H1 (cell line): ENCODE measurements at regions not wholly inside any gene's neighbourhood (a gene's known extent, or its start where the extent isn't known, plus 50 kb on each side); places are given as distances from the start of the nearest gene placed in this dataset.

Source experiments
- CTCF ChIA-PET: fragments of 300-600 bp; sonication (Branson Sonifier 250); formaldehyde crosslinking; loops from one replicate; lab custom pipeline; 2021; ENCODE audit not compliant: partially characterized antibody; lab: Charles Lee
- POLR2A ChIA-PET: fragments of 300-600 bp; sonication (Branson Sonifier 250); formaldehyde crosslinking; loops from one replicate; lab custom pipeline; 2021; ENCODE audit warnings: inconsistent platforms; ENCODE audit not compliant: partially characterized antibody; lab: Charles Lee
- DNase-seq, 2 experiments: peaks; one replicate each; pipeline versions ENCODE4 v3.0.0 to v3.0.0-alpha.2; 2010 to 2022; ENCODE audit warnings: low spot score in 2 of 2, low read depth in 1 of 2, mixed read lengths in 1 of 2
- FAIRE-seq: peaks from 2 replicates; lab custom pipeline; 2011; peaks lifted over from hg19 to GRCh38; lab: Jason Lieb, UNC
- H2AFZ ChIP-seq: 2 replicates; pipeline ENCODE4 v1.8.1; 2012; ENCODE audit warnings: low read length, inconsistent platforms
- H2AK5ac ChIP-seq: 2 replicates; pipeline ENCODE4 v1.6.1; 2013; ENCODE audit warnings: low read depth, low read length
- H2BK120ac ChIP-seq: replicated peaks from 2 replicates; pipeline ENCODE3; 2013; ENCODE audit warnings: low read depth, low read length, inconsistent platforms
- H2BK12ac ChIP-seq: 2 replicates; pipeline ENCODE4 v1.6.1; 2013; ENCODE audit warnings: low read depth, low read length
- H2BK15ac ChIP-seq: 2 replicates; pipeline ENCODE4 v1.6.1; 2013; ENCODE audit warnings: low read length
- H2BK20ac ChIP-seq: 2 replicates; pipeline ENCODE4 v1.6.1; 2013; ENCODE audit warnings: low read length
- H2BK5ac ChIP-seq: 2 replicates; pipeline ENCODE4 v1.6.1; 2013; ENCODE audit warnings: low read depth, low read length
- H3K14ac ChIP-seq: 2 replicates; pipeline ENCODE4 v1.6.1; 2013; ENCODE audit warnings: inconsistent platforms; ENCODE audit not compliant: insufficient read length
- H3K18ac ChIP-seq: 2 replicates; pipeline ENCODE4 v1.6.1; 2013; ENCODE audit warnings: low read length; ENCODE audit errors: extremely low read depth
- H3K23ac ChIP-seq: 2 replicates; pipeline ENCODE4 v1.6.1; 2013; ENCODE audit warnings: inconsistent platforms; ENCODE audit not compliant: insufficient read length
- H3K23me2 ChIP-seq: 2 replicates; pipeline ENCODE4 v1.6.1; 2013; ENCODE audit warnings: low read depth, low read length
- H3K27ac ChIP-seq: 2 replicates; pipeline ENCODE4 v1.6.1; 2011; ENCODE audit warnings: low read depth, low read length, inconsistent platforms
- H3K27me3 ChIP-seq, 4 experiments: replicated peaks in 1 of 4; 1 replicate in 1 of 4; 2 replicates in 3 of 4; pipeline versions ENCODE4 v1.6.1 to v1.8.1; 2011 to 2013; ENCODE audit warnings: low read length in 3 of 4, mild to moderate bottlenecking in 3 of 4, inconsistent platforms in 2 of 4, mixed read lengths in 2 of 4, moderate library complexity in 1 of 4; ENCODE audit not compliant: control insufficient read depth in 3 of 4, insufficient read depth in 3 of 4; ENCODE audit errors: extremely low read depth in 1 of 4
- H3K36me3 ChIP-seq, 4 experiments: 2 replicates each; pipeline versions ENCODE4 v1.6.1 to v1.8.1; 2011 to 2013; ENCODE audit warnings: mild to moderate bottlenecking in 4 of 4, low read length in 3 of 4, moderate library complexity in 2 of 4, control low read depth in 1 of 4, inconsistent platforms in 1 of 4; ENCODE audit not compliant: insufficient read depth in 4 of 4, control insufficient read depth in 2 of 4
- H3K4ac ChIP-seq: replicated peaks from 2 replicates; pipeline ENCODE3; 2013; ENCODE audit warnings: low read length, low read depth, mixed read lengths, inconsistent platforms; ENCODE audit not compliant: insufficient read length
- H3K4me1 ChIP-seq, 4 experiments: replicated peaks in 1 of 4; 1 replicate in 1 of 4; 2 replicates in 3 of 4; pipeline versions ENCODE4 v1.6.1 to v1.8.1; 2011 to 2013; ENCODE audit warnings: low read length in 3 of 4, inconsistent platforms in 2 of 4, mixed read lengths in 1 of 4; ENCODE audit not compliant: insufficient read depth in 4 of 4, control insufficient read depth in 3 of 4
- H3K4me2 ChIP-seq, 2 experiments: 2 replicates each; pipeline versions ENCODE4 v1.6.1 to v1.8.1; 2011 to 2013; ENCODE audit warnings: low read depth in 2 of 2, low read length in 2 of 2, control low read depth in 1 of 2, inconsistent platforms in 1 of 2, mild to moderate bottlenecking in 1 of 2; ENCODE audit not compliant: insufficient read depth in 1 of 2
- H3K4me3 ChIP-seq, 4 experiments: fragments of 200-600, 300-600 bp in 1 of 4; sonication (generic), shearing (Covaris generic), sonication (Bioruptor Twin) in 1 of 4; 2 replicates each; pipeline versions ENCODE4 v1.5.1 to v1.8.1; 2011 to 2016; ENCODE audit warnings: low read length in 4 of 4, low read depth in 3 of 4, control low read depth in 2 of 4, inconsistent platforms in 2 of 4, mild to moderate bottlenecking in 2 of 4, mixed read lengths in 1 of 4, moderate library complexity in 1 of 4; ENCODE audit not compliant: insufficient read depth in 2 of 4; ENCODE audit errors: extremely low read depth in 1 of 4
- H3K56ac ChIP-seq: replicated peaks from 2 replicates; pipeline ENCODE3; 2013; ENCODE audit warnings: low read depth, mild to moderate bottlenecking, mixed read lengths, low read length, inconsistent platforms; ENCODE audit not compliant: insufficient read length
- H3K79me1 ChIP-seq: 2 replicates; pipeline ENCODE4 v1.6.1; 2013; ENCODE audit warnings: low read depth, low read length, control low read depth
- H3K79me2 ChIP-seq, 2 experiments: 2 replicates each; pipeline versions ENCODE4 v1.6.1 to v1.8.1; 2012 to 2013; ENCODE audit warnings: low read length in 2 of 2, mild to moderate bottlenecking in 2 of 2, inconsistent platforms in 1 of 2; ENCODE audit not compliant: insufficient read depth in 2 of 2, control insufficient read depth in 1 of 2
- H3K9ac ChIP-seq, 4 experiments: replicated peaks in 1 of 4; 1 replicate in 1 of 4; 2 replicates in 3 of 4; pipeline versions ENCODE4 v1.6.1 to v1.8.1; 2011 to 2013; ENCODE audit warnings: low read depth in 3 of 4, low read length in 3 of 4, control low read depth in 2 of 4, mild to moderate bottlenecking in 2 of 4, moderate library complexity in 2 of 4, inconsistent platforms in 1 of 4; ENCODE audit errors: extremely low read depth in 1 of 4
- H3K9me3 ChIP-seq, 2 experiments: 2 replicates each; pipeline versions ENCODE4 v1.6.1 to v1.8.1; 2012 to 2013; ENCODE audit warnings: mild to moderate bottlenecking in 2 of 2, moderate library complexity in 2 of 2, control low read depth in 1 of 2, inconsistent platforms in 1 of 2, low read depth in 1 of 2, low read length in 1 of 2, mixed read lengths in 1 of 2; ENCODE audit not compliant: insufficient read depth in 2 of 2
- H4K20me1 ChIP-seq, 2 experiments: replicated peaks in 1 of 2; 2 replicates each; pipeline versions ENCODE3 to v1.8.1; 2011 to 2013; ENCODE audit warnings: inconsistent platforms in 2 of 2, low read length in 2 of 2, mild to moderate bottlenecking in 1 of 2; ENCODE audit not compliant: insufficient read depth in 2 of 2, control insufficient read depth in 1 of 2
- H4K5ac ChIP-seq: 2 replicates; pipeline ENCODE4 v1.6.1; 2013; ENCODE audit warnings: low read length, low read depth, mixed read lengths, inconsistent platforms; ENCODE audit not compliant: insufficient read length
- H4K8ac ChIP-seq: 2 replicates; pipeline ENCODE4 v1.8.0; 2013; ENCODE audit warnings: mild to moderate bottlenecking, moderate library complexity, low read length, inconsistent platforms; ENCODE audit not compliant: insufficient read depth; ENCODE audit errors: extremely low read depth
- H4K91ac ChIP-seq: replicated peaks from 2 replicates; pipeline ENCODE3; 2013; ENCODE audit warnings: low read length, mixed read lengths, inconsistent platforms; ENCODE audit not compliant: insufficient read length
- CREB1 ChIP-seq: IDR thresholded peaks from 2 replicates; pipeline ENCODE4 v1.6.1; 2012; ENCODE audit warnings: inconsistent platforms
- EGR1 ChIP-seq: IDR thresholded peaks from 2 replicates; pipeline ENCODE4 v1.6.1; 2011; ENCODE audit warnings: low read depth, low read length, borderline replicate concordance
- EZH2 ChIP-seq: fragments of 200-600 bp; sonication (generic); IDR thresholded peaks from 2 replicates; pipeline ENCODE4 v1.7.1; 2012; ENCODE audit warnings: low read depth, mild to moderate bottlenecking, moderate library complexity, low read length, inconsistent platforms; ENCODE audit not compliant: severe bottlenecking
- GTF2F1 ChIP-seq: IDR thresholded peaks from 2 replicates; pipeline ENCODE4 v1.6.1; 2012; ENCODE audit warnings: low read depth, low read length, improper control_type of control experiment, borderline replicate concordance
- HDAC2 ChIP-seq, 2 experiments: fragments of 300-600 bp in 1 of 2; sonication (generic) in 1 of 2; IDR thresholded peaks; 2 replicates each; pipeline ENCODE4 v1.6.1; 2011 to 2012; ENCODE audit warnings: low read depth in 2 of 2, low read length in 2 of 2, mild to moderate bottlenecking in 2 of 2, moderate library complexity in 2 of 2, borderline replicate concordance in 1 of 2, inconsistent platforms in 1 of 2
- KDM5A ChIP-seq: fragments of 200-600 bp; IDR thresholded peaks from 2 replicates; pipeline ENCODE4 v1.7.1; 2012; ENCODE audit warnings: mild to moderate bottlenecking, low read length, inconsistent platforms, mixed read lengths
- MAFK ChIP-seq: IDR thresholded peaks from 2 replicates; pipeline ENCODE4 v1.6.1; 2012; ENCODE audit warnings: low read depth, mild to moderate bottlenecking, improper control_type of control experiment, low read length
- NANOG ChIP-seq: IDR thresholded peaks from 2 replicates; pipeline ENCODE4 v1.6.1; 2011; ENCODE audit warnings: low read length, low read depth, mild to moderate bottlenecking, inconsistent platforms; ENCODE audit not compliant: insufficient read depth, poor library complexity, severe bottlenecking
- POLR2A ChIP-seq, 2 experiments: IDR thresholded peaks; 1 replicate in 1 of 2; 2 replicates in 1 of 2; pipeline ENCODE4 v1.6.1; 2011; ENCODE audit warnings: low read depth in 2 of 2, low read length in 2 of 2, mild to moderate bottlenecking in 2 of 2; ENCODE audit errors: control extremely low read depth in 1 of 2
- RFX5 ChIP-seq: IDR thresholded peaks from 2 replicates; pipeline ENCODE4 v1.6.1; 2011; ENCODE audit warnings: low read depth, low read length, improper control_type of control experiment, borderline replicate concordance
- SAP30 ChIP-seq: fragments of 300-600 bp; sonication (generic); IDR thresholded peaks from 2 replicates; pipeline ENCODE4 v1.7.1; 2012; ENCODE audit warnings: low read length, moderate library complexity, mild to moderate bottlenecking, inconsistent platforms; ENCODE audit not compliant: insufficient read depth, insufficient replicate concordance
- SIX5 ChIP-seq: IDR thresholded peaks from 2 replicates; pipeline ENCODE4 v1.6.1; 2011; ENCODE audit warnings: mild to moderate bottlenecking, low read depth, low read length
- SP2 ChIP-seq: IDR thresholded peaks from 2 replicates; pipeline ENCODE4 v1.6.1; 2012; ENCODE audit warnings: mild to moderate bottlenecking, low read length, inconsistent platforms
- SP4 ChIP-seq: IDR thresholded peaks from 2 replicates; pipeline ENCODE4 v1.6.1; 2012; ENCODE audit warnings: low read length, inconsistent platforms
- SUZ12 ChIP-seq: fragments of 200-600 bp; sonication (generic); IDR thresholded peaks from 2 replicates; pipeline ENCODE4 v1.6.1; 2012; ENCODE audit warnings: mild to moderate bottlenecking, inconsistent platforms, low read length, moderate library complexity, mixed read lengths
- TBP ChIP-seq: IDR thresholded peaks from 2 replicates; pipeline ENCODE4 v1.6.1; 2011; ENCODE audit warnings: low read depth, low read length, improper control_type of control experiment
- TEAD4 ChIP-seq: IDR thresholded peaks from 2 replicates; pipeline ENCODE4 v1.6.1; 2012; ENCODE audit warnings: low read depth, low read length, inconsistent platforms, mixed read lengths
- YY1 ChIP-seq: IDR thresholded peaks from 2 replicates; pipeline ENCODE4 v1.6.1; 2011; ENCODE audit warnings: low read depth, mild to moderate bottlenecking, low read length

DNA sequence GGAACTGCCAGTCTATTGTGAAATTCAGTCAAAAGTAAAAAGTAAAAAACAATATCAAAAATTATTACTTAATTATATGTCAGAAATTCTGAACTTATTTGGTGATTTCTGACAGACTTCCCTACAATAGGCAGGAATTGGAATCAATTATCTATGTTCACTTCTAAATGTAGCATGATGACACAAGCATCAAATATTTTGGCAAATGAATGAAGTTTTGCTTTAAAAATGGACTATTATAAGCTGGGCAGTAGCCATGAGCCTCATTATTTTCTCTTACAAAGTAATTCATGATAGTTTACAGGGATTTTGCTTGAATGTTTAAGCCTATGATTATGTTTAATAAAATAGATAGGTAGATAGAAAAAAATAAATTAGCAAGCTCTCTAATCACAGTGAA, 582.6 kb downstream of the SLITRK6 start:
- no peak overlapping the region for H3K56ac ChIP-seq
- no peak overlapping the region for H3K14ac ChIP-seq
- no peaks in the 10 kb centered on the region for H3K4me1 ChIP-seq
- no peak for FAIRE-seq
- no peak overlapping the region for H3K4me2 ChIP-seq
- no peaks in the 10 kb centered on the region for H4K20me1 ChIP-seq
- no peak overlapping the region for H2BK120ac ChIP-seq
- no peak overlapping the region for H3K4me3 ChIP-seq
- no peak overlapping the region for H2BK20ac ChIP-seq
- H3K9me3 ChIP-seq, result no peaks in the 10 kb centered on the region
- no peak overlapping the region for H3K27ac ChIP-seq
- no peak overlapping the region for H4K8ac ChIP-seq
- H3K27me3 ChIP-seq, result no peaks in the 10 kb centered on the region
- no peak overlapping the region for H3K9ac ChIP-seq
- no peak overlapping the region for H2AFZ ChIP-seq
- H3K36me3 ChIP-seq, result no peaks in the 10 kb centered on the region
- H2BK5ac ChIP-seq, result no peak overlapping the region
- POLR2A ChIA-PET, result no interaction called here
- TF ChIP-seq KDM5A (no peak), SAP30 (no peak), GTF2F1 (no peak), SP2 (no peak), TBP (no peak), SP4 (no peak), POLR2A (IDR thresholded peaks at IDR 0.05; ENCODE audit: control extremely low read depth in 1 of 2, low read depth in 2 of 2, low read length in 2 of 2) (no peak), YY1 (no peak), SUZ12 (no peak), RFX5 (no peak), SIX5 (no peak), NANOG (no peak), HDAC2 (IDR thresholded peaks at IDR 0.05; ENCODE audit: borderline replicate concordance in 1 of 2, low read depth in 2 of 2, low read length in 2 of 2) (no peak), CREB1 (no peak), MAFK (no peak), EGR1 (no peak), TEAD4 (no peak), EZH2 (no peak)
- no peaks in the 10 kb centered on the region for H3K79me2 ChIP-seq
- H3K18ac ChIP-seq, result no peak overlapping the region
- H3K23ac ChIP-seq, result no peak overlapping the region
- H3K4ac ChIP-seq, result no peak overlapping the region
- no peak for DNase-seq
- CTCF ChIA-PET, result interaction anchor here (0.7 to 1.6 kb wide), 2 partner anchors 18 to 645 kb away, joined by 3 read pairs; no protein-coding TSS in a partner anchor
- H2BK15ac ChIP-seq, result no peak overlapping the region
- no peaks in the 10 kb centered on the region for H3K23me2 ChIP-seq
- no peak overlapping the region for H4K5ac ChIP-seq
- no peak overlapping the region for H2AK5ac ChIP-seq
- H4K91ac ChIP-seq, result no peak overlapping the region
- H2BK12ac ChIP-seq, result no peak overlapping the region
- H3K79me1 ChIP-seq, result no peaks in the 10 kb centered on the region
